ENCODE measurements at regions not wholly inside any gene's neighbourhood (a gene's known extent, or its start where the extent isn't known, plus 50 kb on each side); places are given as distances from the start of the nearest gene placed in this dataset.

- ATAC-seq: no peak
- RAD21 ChIA-PET (ENCODE audit: low non-redundant PET in 1 of 2, low total read pairs in 2 of 2, uncharacterized antibody in 2 of 2, unreplicated experiment in 2 of 2): no interaction called here
- Histone ChIP-seq H3K4me1 (ENCODE audit: control insufficient read depth in 1 of 2, insufficient read depth in 2 of 2, low read length in 2 of 2) (no peaks in the 10 kb centered on the region), H3K79me2 (ENCODE audit: insufficient read depth, low read length) (no peaks in the 10 kb centered on the region), H3K9ac (ENCODE audit: low read length) (no peak overlapping the region), H2AFZ (ENCODE audit: low read depth, low read length, poor library complexity, severe bottlenecking) (no peak overlapping the region), H4K20me1 (ENCODE audit: insufficient read depth) (no peaks in the 10 kb centered on the region), H3K27me3 (ENCODE audit: insufficient read depth, low read length) (no peaks in the 10 kb centered on the region), H3K27ac (ENCODE audit: low read depth, low read length) (no peak overlapping the region), H3K9me2 (ENCODE audit: insufficient read depth) (no peaks in the 10 kb centered on the region), H3K9me3 (ENCODE audit: control insufficient read depth in 1 of 2, insufficient read depth in 1 of 2, low read depth in 1 of 2, low read length in 2 of 2) (no peaks in the 10 kb centered on the region), H3K4me3 (replicated peaks in 1 of 2; ENCODE audit: low read depth in 1 of 2, low read length in 2 of 2) (no peak overlapping the region), H3K36me3 (ENCODE audit: control insufficient read depth in 1 of 2, insufficient read depth in 2 of 2, low read length in 2 of 2) (no peaks in the 10 kb centered on the region), H3K4me2 (ENCODE audit: low read length) (no peak overlapping the region)
- POLR2A ChIA-PET: no interaction called here
- TF ChIP-seq ZBTB33 (IDR thresholded peaks at IDR 0.05; ENCODE audit: extremely low read depth, insufficient replicate concordance, low read length) (no peak), ZFX (IDR thresholded peaks at IDR 0.05) (no peak), ELF1 (IDR thresholded peaks at IDR 0.05; ENCODE audit: borderline replicate concordance, low read depth) (no peak), EZH2phosphoT487 (IDR thresholded peaks at IDR 0.05; ENCODE audit: borderline replicate concordance) (no peak), REST (IDR thresholded peaks at IDR 0.05; ENCODE audit: low read depth) (no peak), TCF7L2 (IDR thresholded peaks at IDR 0.05; ENCODE audit: borderline replicate concordance, extremely low read depth, insufficient read depth, insufficient read length) (no peak), POLR2AphosphoS5 (IDR thresholded peaks at IDR 0.05; ENCODE audit: low read depth, low read length) (no peak), YY1 (IDR thresholded peaks at IDR 0.05; ENCODE audit: extremely low read depth, insufficient replicate concordance, low read depth, low read length) (no peak), POLR2A (IDR thresholded peaks at IDR 0.05; ENCODE audit: borderline replicate concordance, extremely low read depth, insufficient read depth, insufficient read length) (no peak), ATF3 (IDR thresholded peaks at IDR 0.05) (no peak), CEBPB (IDR thresholded peaks at IDR 0.05; ENCODE audit: low read depth) (no peak), EZH2 (IDR thresholded peaks at IDR 0.05) (no peak), CTCF (IDR thresholded peaks at IDR 0.05 in 2 of 3, conservative IDR thresholded peaks at IDR 0.05 in 1 of 3; ENCODE audit: borderline replicate concordance in 1 of 3, insufficient read depth in 1 of 3, low read depth in 2 of 3, low read length in 2 of 3) (no peak), ZNF274 (IDR thresholded peaks at IDR 0.05; ENCODE audit: low read depth, low read length) (no peak), RAD21 (IDR thresholded peaks at IDR 0.05; ENCODE audit: low read depth) (no peak), SP1 (IDR thresholded peaks at IDR 0.05; ENCODE audit: low read depth) (no peak), SRF (IDR thresholded peaks at IDR 0.05; ENCODE audit: low read depth) (no peak), EGR1 (IDR thresholded peaks at IDR 0.05; ENCODE audit: low read depth) (no peak)
- DNase-seq (ENCODE audit: low read depth, low spot score): no peak
- CTCF ChIA-PET: no interaction called here
- no TSS peak for BruUV-seq (replicated peaks)
- intact Hi-C loops (cut with micrococcal nuclease): no loop called here
Observed at GRCh38 chr10:78895469-78895868, 173.3 kb upstream of the ZMIZ1 start.

Measured in HCT116 (cell line).